Natural killer cell (primary cell): ENCODE measurements at regions not wholly inside any gene's neighbourhood (a gene's known extent, or its start where the extent isn't known, plus 50 kb on each side); places are given as distances from the start of the nearest gene placed in this dataset.

ENCODE experiments used
- ATAC-seq, 3 donors: fragments of 150-1000 bp in 2 of 3; fragments of 200-7000 bp in 1 of 3; cut with Tn5 transposase; 1 replicate in 1 of 3; 2 replicates in 2 of 3; pipeline ENCODE4 v1.10.0; 2021; ENCODE audit warnings: mild to moderate bottlenecking in 2 of 3, moderate library complexity in 2 of 3
- DNase-seq, 2 donors: peaks; one replicate each; pipeline versions ENCODE4 v3.0.0 to v3.0.0-alpha.2; 2013 to 2021; ENCODE audit warnings: mixed read lengths in 1 of 2
- H3K27ac ChIP-seq: one replicate; pipeline ENCODE4 v1.5.1; 2013; ENCODE audit warnings: mild to moderate bottlenecking, low read length
- H3K27me3 ChIP-seq: one replicate; pipeline ENCODE4 v1.6.1; 2013; ENCODE audit warnings: low read length; ENCODE audit not compliant: control insufficient read depth, insufficient read depth
- H3K36me3 ChIP-seq: one replicate; pipeline ENCODE4 v1.6.1; 2013; ENCODE audit warnings: low read length; ENCODE audit not compliant: control insufficient read depth, insufficient read depth
- H3K4me1 ChIP-seq: one replicate; pipeline ENCODE4 v1.6.1; 2013; ENCODE audit warnings: low read length; ENCODE audit not compliant: control insufficient read depth, insufficient read depth
- H3K4me3 ChIP-seq: one replicate; pipeline ENCODE4 v1.5.1; 2013; ENCODE audit warnings: low read length
- H3K9me3 ChIP-seq: one replicate; pipeline ENCODE4 v1.6.1; 2013; ENCODE audit warnings: low read length; ENCODE audit not compliant: control insufficient read depth, insufficient read depth
- H3K27ac Mint-ChIP-seq, 2 donors: one replicate each; pipeline ENCODE4 v1.8.0; 2022; ENCODE audit warnings: mild to moderate bottlenecking in 2 of 2, mixed read lengths in 2 of 2, moderate library complexity in 1 of 2
- H3K27me3 Mint-ChIP-seq, 2 donors: one replicate each; pipeline ENCODE4 v1.8.0; 2022; ENCODE audit warnings: low read depth in 2 of 2, mixed read lengths in 2 of 2
- H3K36me3 Mint-ChIP-seq: one replicate; pipeline ENCODE4 v1.8.0; 2022; ENCODE audit warnings: mixed read lengths
- H3K4me1 Mint-ChIP-seq, 2 donors: one replicate each; pipeline ENCODE4 v1.8.0; 2022; ENCODE audit warnings: mixed read lengths in 2 of 2
- H3K4me3 Mint-ChIP-seq: one replicate; pipeline ENCODE4 v1.8.0; 2022; ENCODE audit warnings: mild to moderate bottlenecking, moderate library complexity, mixed read lengths
- H3K9me3 Mint-ChIP-seq, 2 donors: one replicate each; pipeline ENCODE4 v1.8.0; 2022; ENCODE audit warnings: mixed read lengths in 2 of 2
- WGBS: methylation state at CpG from one replicate; pipeline ENCODE4 v1.1.7; 2013; ENCODE audit warnings: missing lambda C conversion rate; ENCODE audit not compliant: insufficient coverage; 5-methylcytosine and 5-hydroxymethylcytosine counted together
- intact Hi-C: fragments of 100-400 bp; cut with micrococcal nuclease; formaldehyde crosslinking; loops from one replicate; pipeline ENCODE4 v1.14.2; 2022
- TF ChIP-seq, protein P1 (sequence below): fragments of 200-600 bp; IDR thresholded peaks from one replicate; pipeline ENCODE4 v1.8.0; 2022; ENCODE audit warnings: antibody characterized with exemption

DNA sequence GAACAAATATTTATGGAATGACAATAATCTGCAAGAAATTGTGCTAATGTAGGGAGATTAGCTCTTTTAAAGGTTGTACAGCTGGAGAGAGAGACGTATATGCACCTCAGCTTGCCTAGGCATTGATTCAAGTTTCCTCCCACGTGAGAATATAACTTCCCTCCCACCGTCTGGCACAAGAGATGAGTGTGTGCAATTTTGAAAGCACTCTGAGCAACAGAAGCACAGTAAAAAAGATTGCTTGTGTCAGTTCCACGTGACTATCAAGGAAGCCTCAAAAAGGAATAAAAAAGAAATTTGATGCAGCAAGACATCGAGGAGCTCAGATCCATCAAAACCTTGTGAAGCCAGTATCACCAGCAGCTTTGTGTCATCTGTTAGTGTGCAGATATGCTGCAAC, 435.3 kb downstream of the TUSC7 start:
- H3K36me3 Mint-ChIP-seq = no peaks in the 10 kb centered on the region
- H3K4me1 ChIP-seq = no peaks in the 10 kb centered on the region
- H3K4me1 Mint-ChIP-seq = no peaks in the 10 kb centered on the region
- no peaks in the 10 kb centered on the region for H3K9me3 ChIP-seq
- H3K27me3 Mint-ChIP-seq = no peaks in the 10 kb centered on the region
- TF ChIP-seq, protein P1, sequence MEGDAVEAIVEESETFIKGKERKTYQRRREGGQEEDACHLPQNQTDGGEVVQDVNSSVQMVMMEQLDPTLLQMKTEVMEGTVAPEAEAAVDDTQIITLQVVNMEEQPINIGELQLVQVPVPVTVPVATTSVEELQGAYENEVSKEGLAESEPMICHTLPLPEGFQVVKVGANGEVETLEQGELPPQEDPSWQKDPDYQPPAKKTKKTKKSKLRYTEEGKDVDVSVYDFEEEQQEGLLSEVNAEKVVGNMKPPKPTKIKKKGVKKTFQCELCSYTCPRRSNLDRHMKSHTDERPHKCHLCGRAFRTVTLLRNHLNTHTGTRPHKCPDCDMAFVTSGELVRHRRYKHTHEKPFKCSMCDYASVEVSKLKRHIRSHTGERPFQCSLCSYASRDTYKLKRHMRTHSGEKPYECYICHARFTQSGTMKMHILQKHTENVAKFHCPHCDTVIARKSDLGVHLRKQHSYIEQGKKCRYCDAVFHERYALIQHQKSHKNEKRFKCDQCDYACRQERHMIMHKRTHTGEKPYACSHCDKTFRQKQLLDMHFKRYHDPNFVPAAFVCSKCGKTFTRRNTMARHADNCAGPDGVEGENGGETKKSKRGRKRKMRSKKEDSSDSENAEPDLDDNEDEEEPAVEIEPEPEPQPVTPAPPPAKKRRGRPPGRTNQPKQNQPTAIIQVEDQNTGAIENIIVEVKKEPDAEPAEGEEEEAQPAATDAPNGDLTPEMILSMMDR = no peak
- intact Hi-C loops = no loop called here
- WGBS = 26% methylated on average over 4 of the region's 5 CpGs
- no peak overlapping the region for H3K4me3 Mint-ChIP-seq
- H3K4me3 ChIP-seq = no peak overlapping the region
- no peaks in the 10 kb centered on the region for H3K36me3 ChIP-seq
- ATAC-seq (no peak), DNase-seq (no peak)
- H3K27ac ChIP-seq = no peak overlapping the region
- no peaks in the 10 kb centered on the region for H3K27me3 ChIP-seq
- H3K9me3 Mint-ChIP-seq = peaks cover 8 to 9% of the 10 kb centered on the region in 2 donors
- no peak overlapping the region for H3K27ac Mint-ChIP-seq

DNA sequence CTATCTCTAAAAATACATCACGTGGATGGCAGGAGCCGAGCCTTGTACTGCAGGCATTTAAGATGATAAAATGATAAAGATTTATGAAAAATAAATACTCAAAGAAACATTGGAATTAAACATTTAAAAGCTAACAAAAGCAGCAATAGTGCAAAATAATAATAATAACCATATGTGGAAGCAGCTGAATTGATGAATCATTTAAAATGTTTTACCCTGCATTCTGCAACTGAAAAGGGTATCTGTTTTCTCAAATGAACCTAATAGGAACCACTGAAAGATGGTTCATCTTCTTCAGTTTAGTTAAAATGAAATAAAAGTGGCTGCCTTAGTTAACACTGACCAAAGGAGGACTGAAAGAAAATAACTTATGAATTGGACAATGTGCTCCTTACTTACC, 436.1 kb downstream of the TUSC7 start:
- Mint-ChIP-seq H3K27me3 (no peaks in the 10 kb centered on the region), H3K27ac (no peak overlapping the region), H3K36me3 (no peaks in the 10 kb centered on the region), H3K9me3 (peaks cover 8 to 9% of the 10 kb centered on the region in 2 donors), H3K4me3 (no peak overlapping the region), H3K4me1 (no peaks in the 10 kb centered on the region)
- H3K4me1 ChIP-seq = no peaks in the 10 kb centered on the region
- no peak overlapping the region for H3K4me3 ChIP-seq
- no peaks in the 10 kb centered on the region for H3K27me3 ChIP-seq
- no peak overlapping the region for H3K27ac ChIP-seq
- no peaks in the 10 kb centered on the region for H3K9me3 ChIP-seq
- ATAC-seq (no peak), DNase-seq (no peak)
- WGBS = no CpG with 5 or more reads among the region's 2 CpGs
- intact Hi-C loops = no loop called here
- TF ChIP-seq, protein P1 = no peak
- no peaks in the 10 kb centered on the region for H3K36me3 ChIP-seq

DNA sequence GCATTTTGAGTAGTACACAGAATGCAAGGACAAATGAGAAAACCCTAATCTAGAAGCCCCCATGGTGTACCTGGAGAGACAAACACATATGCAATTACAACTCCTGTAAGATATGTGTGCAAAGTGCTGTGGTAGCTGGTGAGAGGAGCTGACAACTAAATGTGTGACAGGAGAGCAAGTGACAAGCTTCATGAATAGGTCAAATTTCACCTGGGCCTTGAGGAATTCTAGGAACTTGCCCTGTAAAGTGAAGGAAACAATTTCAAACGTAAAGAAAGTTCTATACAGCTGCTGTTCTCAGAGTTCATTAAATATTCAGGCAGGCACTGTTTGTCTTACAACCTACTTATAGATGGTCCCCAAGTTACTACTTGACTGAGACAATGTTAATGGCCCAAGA, 437.0 kb downstream of the TUSC7 start:
- ATAC-seq (no peak), DNase-seq (no peak)
- WGBS = 77% methylated on average over 1 of the region's 1 CpG
- Histone ChIP-seq H3K4me3 (no peak overlapping the region), H3K4me1 (no peaks in the 10 kb centered on the region), H3K27me3 (no peaks in the 10 kb centered on the region), H3K27ac (no peak overlapping the region), H3K36me3 (no peaks in the 10 kb centered on the region), H3K9me3 (no peaks in the 10 kb centered on the region)
- TF ChIP-seq, protein P1 = no peak
- Mint-ChIP-seq H3K4me3 (no peak overlapping the region), H3K9me3 (peaks cover 13 to 14% of the 10 kb centered on the region in 2 donors), H3K4me1 (no peaks in the 10 kb centered on the region), H3K36me3 (no peaks in the 10 kb centered on the region), H3K27me3 (no peaks in the 10 kb centered on the region), H3K27ac (no peak overlapping the region)
- intact Hi-C loops = no loop called here

DNA sequence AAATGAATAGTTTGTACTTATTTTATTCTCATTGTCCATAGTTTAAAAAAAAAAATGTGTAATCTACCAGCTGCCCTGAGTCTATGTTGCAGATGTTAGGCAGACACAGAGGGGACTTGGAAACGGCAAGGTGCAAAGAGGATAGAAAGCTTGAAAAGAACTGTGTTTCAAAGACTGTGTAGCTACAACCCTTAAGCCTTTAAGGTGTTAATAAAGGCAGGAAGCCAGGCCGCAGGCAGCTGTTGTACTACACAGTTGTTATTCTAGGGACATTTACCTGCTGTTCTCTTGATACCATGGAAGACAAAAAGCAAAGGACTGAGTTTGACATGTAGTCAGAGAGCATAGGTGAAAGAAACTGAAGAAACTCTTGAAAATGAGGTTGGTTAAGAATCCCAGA, 440.0 kb downstream of the TUSC7 start:
- no peaks in the 10 kb centered on the region for H3K36me3 ChIP-seq
- TF ChIP-seq, protein P1 = no peak
- ATAC-seq (no peak), DNase-seq (no peak)
- no peaks in the 10 kb centered on the region for H3K27me3 ChIP-seq
- Mint-ChIP-seq H3K36me3 (no peaks in the 10 kb centered on the region), H3K4me1 (no peaks in the 10 kb centered on the region), H3K27me3 (no peaks in the 10 kb centered on the region), H3K27ac (no peak overlapping the region), H3K9me3 (peaks cover 7 to 16% of the 10 kb centered on the region in 2 donors), H3K4me3 (no peak overlapping the region)
- WGBS = 81% methylated on average over 2 of the region's 2 CpGs
- intact Hi-C loops = no loop called here
- no peak overlapping the region for H3K4me3 ChIP-seq
- no peaks in the 10 kb centered on the region for H3K9me3 ChIP-seq
- H3K4me1 ChIP-seq = no peaks in the 10 kb centered on the region
- no peak overlapping the region for H3K27ac ChIP-seq
